ENCODE measurements at regions not wholly inside any gene's neighbourhood (a gene's known extent, or its start where the extent isn't known, plus 50 kb on each side); places are given as distances from the start of the nearest gene placed in this dataset.

GRCh38 chr4:155600244-155600643, 66.4 kb upstream of the GUCY1A1 start:
- no peak for TF ChIP-seq GABPA (IDR thresholded peaks at IDR 0.05; ENCODE audit: low read depth)
- TF ChIP-seq CTCF (IDR thresholded peaks at IDR 0.05; ENCODE audit: insufficient read depth, low read length), result no peak
- TF ChIP-seq SPI1 (IDR thresholded peaks at IDR 0.05; ENCODE audit: borderline replicate concordance, low read depth), result no peak
- TF ChIP-seq REST (IDR thresholded peaks at IDR 0.05; ENCODE audit: insufficient replicate concordance, low read depth), result no peak
- TF ChIP-seq POLR2AphosphoS5 (IDR thresholded peaks at IDR 0.05; ENCODE audit: low read depth), result no peak
- H3K27ac ChIP-seq (replicated peaks), result no peak overlapping the region
- H3K4me3 ChIP-seq (replicated peaks; ENCODE audit: insufficient read depth, low read length), result no peak overlapping the region
- DNase-seq (ENCODE audit: low read depth in 1 of 2, low spot score in 1 of 2), result no peak
- H3K27me3 ChIP-seq (ENCODE audit: insufficient read depth, poor library complexity, severe bottlenecking), result no peaks in the 10 kb centered on the region

GRCh38 chr4:155599596-155599995, 67.1 kb upstream of the GUCY1A1 start:
- Histone ChIP-seq H3K4me3 (replicated peaks; ENCODE audit: insufficient read depth, low read length) (no peak overlapping the region), H3K27me3 (ENCODE audit: insufficient read depth, poor library complexity, severe bottlenecking) (no peaks in the 10 kb centered on the region), H3K27ac (replicated peaks) (no peak overlapping the region)
- TF ChIP-seq GABPA (IDR thresholded peaks at IDR 0.05; ENCODE audit: low read depth) (no peak), CTCF (IDR thresholded peaks at IDR 0.05; ENCODE audit: insufficient read depth, low read length) (no peak), REST (IDR thresholded peaks at IDR 0.05; ENCODE audit: insufficient replicate concordance, low read depth) (no peak), SPI1 (IDR thresholded peaks at IDR 0.05; ENCODE audit: borderline replicate concordance, low read depth) (no peak), POLR2AphosphoS5 (IDR thresholded peaks at IDR 0.05; ENCODE audit: low read depth) (no peak)
- no peak for DNase-seq (ENCODE audit: low read depth in 1 of 2, low spot score in 1 of 2)

GRCh38 chr4:155599085-155599484, 67.6 kb upstream of the GUCY1A1 start:
- Histone ChIP-seq H3K27me3 (ENCODE audit: insufficient read depth, poor library complexity, severe bottlenecking) (no peaks in the 10 kb centered on the region), H3K4me3 (replicated peaks; ENCODE audit: insufficient read depth, low read length) (no peak overlapping the region), H3K27ac (replicated peaks) (no peak overlapping the region)
- TF ChIP-seq CTCF (IDR thresholded peaks at IDR 0.05; ENCODE audit: insufficient read depth, low read length) (no peak), POLR2AphosphoS5 (IDR thresholded peaks at IDR 0.05; ENCODE audit: low read depth) (no peak), GABPA (IDR thresholded peaks at IDR 0.05; ENCODE audit: low read depth) (no peak), REST (IDR thresholded peaks at IDR 0.05; ENCODE audit: insufficient replicate concordance, low read depth) (no peak), SPI1 (IDR thresholded peaks at IDR 0.05; ENCODE audit: borderline replicate concordance, low read depth) (no peak)
- no peak for DNase-seq (ENCODE audit: low read depth in 1 of 2, low spot score in 1 of 2)
